NOMO-1 treated with dmso at 0.1 percent for 144 hours (cell line): ENCODE measurements at regions not wholly inside any gene's neighbourhood (a gene's known extent, or its start where the extent isn't known, plus 50 kb on each side); places are given as distances from the start of the nearest gene placed in this dataset.

Experiments used
- DNase-seq: peaks from one replicate; lab custom pipeline; 2025; ENCODE audit not compliant: unreplicated experiment; lab: John Stamatoyannopoulos, UW

GRCh38 chr5:10876006-10876744, 115.1 kb upstream of the DAP start:
- peak; percentile 95 for DNase-seq

GRCh38 chr5:10875201-10875768, 114.3 kb upstream of the DAP start:
- DNase-seq = no peak

GRCh38 chr5:10874541-10874940, 113.5 kb upstream of the DAP start:
- no peak for DNase-seq

- DNase-seq = no peak
Observed at GRCh38 chr5:10870791-10871190, 109.8 kb upstream of the DAP start.

- DNase-seq = no peak
Observed at GRCh38 chr5:10868956-10869355, 107.9 kb upstream of the DAP start.

GRCh38 chr5:10867389-10868303, 106.6 kb upstream of the DAP start:
- DNase-seq = no peak

- DNase-seq = no peak
Observed at GRCh38 chr5:10866913-10867312, 105.9 kb upstream of the DAP start.

- DNase-seq = peak; percentile 64
Observed at GRCh38 chr5:10863763-10864383, 102.8 kb upstream of the DAP start.

- no peak for DNase-seq
Observed at GRCh38 chr5:10862085-10862484, 101.1 kb upstream of the DAP start.

GRCh38 chr5:10861423-10861790, 100.4 kb upstream of the DAP start:
- DNase-seq = no peak

- no peak for DNase-seq
Observed at GRCh38 chr5:10860645-10861422, 99.8 kb upstream of the DAP start.

- DNase-seq = no peak
Observed at GRCh38 chr5:10860196-10860543, 99.1 kb upstream of the DAP start.

GRCh38 chr5:10859393-10860195, 98.6 kb upstream of the DAP start:
- DNase-seq = no peak

- no peak for DNase-seq
Observed at GRCh38 chr5:10858945-10859344, 97.9 kb upstream of the DAP start.

- no peak for DNase-seq
Observed at GRCh38 chr5:10858307-10858706, 97.3 kb upstream of the DAP start.

- DNase-seq = no peak
Observed at GRCh38 chr5:10857338-10857733, 96.3 kb upstream of the DAP start.

GRCh38 chr5:10856683-10857337, 95.8 kb upstream of the DAP start:
- DNase-seq = peak; percentile 24

GRCh38 chr5:10856071-10856470, 95.0 kb upstream of the DAP start:
- DNase-seq = no peak

GRCh38 chr5:10854506-10855277, 93.7 kb upstream of the DAP start:
- peak; percentile 78 for DNase-seq
